NCI-H774 (cell line): ENCODE measurements at regions not wholly inside any gene's neighbourhood (a gene's known extent, or its start where the extent isn't known, plus 50 kb on each side); places are given as distances from the start of the nearest gene placed in this dataset.
"Not testable (repeated sequence)": the region's sequence is repeated elsewhere in the genome, so short reads cannot be mapped to it uniquely, and the experiment has no call there.

Experiments
- DNase-seq: peaks from one replicate; lab custom pipeline; 2025; lab: John Stamatoyannopoulos, UW

DNA sequence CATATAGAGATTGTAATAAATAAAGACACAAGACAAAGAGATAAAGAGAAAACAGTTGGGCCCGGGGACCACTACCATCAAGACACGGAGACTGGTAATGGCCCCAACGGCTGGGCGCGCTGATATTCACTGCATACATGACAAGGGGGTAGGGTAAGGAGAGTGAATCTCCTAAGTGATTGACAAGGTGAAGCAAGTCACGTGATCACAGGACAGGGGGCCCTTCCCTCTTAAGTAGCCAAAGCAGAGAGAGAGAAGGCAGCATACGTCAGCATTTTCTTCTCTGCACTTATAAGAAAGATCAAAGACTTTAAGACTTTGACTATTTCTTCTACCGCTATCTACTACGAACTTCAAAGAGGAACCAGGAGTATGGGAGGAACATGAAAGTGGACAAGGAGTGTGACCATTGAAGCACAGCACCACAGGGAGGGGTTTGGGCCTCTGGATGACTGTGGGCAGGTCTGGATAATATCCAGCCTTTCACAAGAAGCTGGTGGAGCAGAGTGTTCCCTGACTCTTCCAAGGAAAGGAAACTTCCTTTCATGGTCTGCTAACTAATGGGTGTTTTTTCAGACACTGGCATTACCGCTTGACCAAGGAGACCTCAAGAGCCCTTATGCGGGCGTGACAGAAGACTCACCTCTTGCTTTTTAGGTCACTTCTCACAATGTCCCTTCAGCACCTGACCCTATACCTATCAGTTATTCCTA, 75.6 kb downstream of the MRPL39 start:
- not testable (repeated sequence) for DNase-seq

DNA sequence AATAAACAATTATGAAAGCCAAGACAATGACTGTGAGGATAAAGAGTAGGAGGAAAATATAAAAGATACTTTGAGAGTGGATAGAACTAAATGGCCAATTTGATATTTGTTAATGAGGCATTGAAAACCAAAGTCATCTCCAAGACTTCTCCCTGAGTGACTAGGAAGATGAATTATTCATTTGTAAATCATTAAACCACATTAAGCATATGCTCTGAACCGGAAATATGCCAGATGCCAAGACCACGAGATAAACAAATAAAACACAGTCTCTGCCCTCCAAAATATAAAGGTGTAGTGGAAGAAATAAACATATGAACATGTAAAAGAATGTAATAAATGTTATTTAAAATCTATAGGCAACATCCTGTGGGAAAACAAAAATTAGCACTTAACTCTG, 78.8 kb downstream of the MRPL39 start:
- DNase-seq = no peak

DNA sequence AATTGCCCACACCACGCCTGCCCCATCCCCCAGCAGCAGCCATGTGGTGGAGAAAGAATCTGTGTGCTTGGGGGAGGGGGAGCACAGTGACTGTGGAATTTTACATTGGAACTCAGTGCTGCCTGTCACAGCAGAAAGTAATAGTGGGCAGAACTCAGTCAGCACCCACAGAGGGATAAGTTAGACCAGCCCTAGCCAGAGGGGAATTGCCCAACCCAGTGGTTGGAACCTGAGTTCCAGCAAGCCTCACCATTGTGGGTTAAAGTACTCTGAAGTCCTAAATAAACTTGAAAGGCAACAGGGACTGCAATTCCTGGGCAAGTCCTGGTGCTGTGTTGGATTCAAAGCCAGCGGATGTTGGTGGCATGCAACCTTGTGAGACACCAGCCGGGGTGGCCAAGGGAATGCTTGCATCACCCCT, 88.8 kb downstream of the MRPL39 start:
- no peak for DNase-seq

DNA sequence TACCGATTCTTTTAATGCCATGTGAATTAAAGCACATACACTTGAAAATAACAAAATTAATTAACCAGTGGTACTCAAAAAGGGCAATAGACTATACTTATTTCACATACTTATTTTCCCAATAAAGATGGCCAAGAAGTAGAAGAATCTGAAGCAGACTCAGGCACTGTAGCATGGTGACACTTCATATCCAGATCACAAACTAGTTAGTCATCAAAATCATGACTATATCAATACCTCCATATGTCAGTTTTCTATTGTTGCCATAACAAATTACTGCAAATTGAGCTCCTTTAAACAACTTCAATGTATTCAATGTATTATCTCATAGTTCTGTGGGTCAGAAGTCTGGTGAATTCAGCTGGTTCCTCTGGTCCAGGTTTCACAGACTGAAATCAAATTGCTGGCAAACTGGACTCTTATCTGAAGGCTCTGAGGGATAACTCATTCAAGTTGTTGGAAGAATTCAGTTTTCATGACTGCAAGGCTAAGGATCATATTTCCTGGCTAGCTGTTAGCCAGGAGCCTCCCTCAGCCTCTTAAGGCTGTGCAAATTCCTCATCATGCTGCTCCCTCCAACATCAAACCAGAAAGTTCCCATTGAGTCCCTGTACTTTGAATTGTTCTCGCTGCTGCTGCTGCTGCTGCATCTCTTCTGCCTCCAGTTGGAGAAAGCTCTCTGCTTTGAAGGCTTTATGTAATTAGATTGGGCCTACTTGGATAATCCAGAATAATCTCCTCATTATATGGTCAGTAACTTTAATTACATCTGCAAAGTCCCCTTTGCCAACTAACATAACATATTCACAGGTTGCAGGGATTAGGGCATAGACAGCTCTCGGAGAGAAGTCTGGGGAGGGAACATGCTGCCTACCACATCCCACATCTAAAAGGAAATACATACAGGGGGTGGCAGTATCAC, 91.5 kb downstream of the MRPL39 start:
- DNase-seq = no peak

DNA sequence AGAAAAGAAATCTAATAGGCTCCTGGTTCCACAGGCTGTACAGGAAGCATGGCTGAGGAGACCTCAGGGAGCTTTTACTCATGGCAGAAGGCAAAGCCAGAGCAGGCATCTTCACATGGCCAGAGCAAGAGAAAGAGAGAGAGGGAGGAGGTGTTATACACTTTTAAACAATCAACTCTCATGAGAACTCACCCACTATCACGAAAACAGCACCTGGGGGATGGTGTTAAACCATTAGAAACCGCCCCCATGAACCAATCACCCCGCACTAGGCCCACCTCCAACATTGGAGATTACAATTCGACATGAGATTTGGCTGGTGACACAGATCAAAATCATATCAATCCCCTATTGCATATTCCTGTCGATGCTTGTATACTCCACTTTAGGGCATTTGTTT, 93.5 kb downstream of the MRPL39 start:
- no peak for DNase-seq

DNA sequence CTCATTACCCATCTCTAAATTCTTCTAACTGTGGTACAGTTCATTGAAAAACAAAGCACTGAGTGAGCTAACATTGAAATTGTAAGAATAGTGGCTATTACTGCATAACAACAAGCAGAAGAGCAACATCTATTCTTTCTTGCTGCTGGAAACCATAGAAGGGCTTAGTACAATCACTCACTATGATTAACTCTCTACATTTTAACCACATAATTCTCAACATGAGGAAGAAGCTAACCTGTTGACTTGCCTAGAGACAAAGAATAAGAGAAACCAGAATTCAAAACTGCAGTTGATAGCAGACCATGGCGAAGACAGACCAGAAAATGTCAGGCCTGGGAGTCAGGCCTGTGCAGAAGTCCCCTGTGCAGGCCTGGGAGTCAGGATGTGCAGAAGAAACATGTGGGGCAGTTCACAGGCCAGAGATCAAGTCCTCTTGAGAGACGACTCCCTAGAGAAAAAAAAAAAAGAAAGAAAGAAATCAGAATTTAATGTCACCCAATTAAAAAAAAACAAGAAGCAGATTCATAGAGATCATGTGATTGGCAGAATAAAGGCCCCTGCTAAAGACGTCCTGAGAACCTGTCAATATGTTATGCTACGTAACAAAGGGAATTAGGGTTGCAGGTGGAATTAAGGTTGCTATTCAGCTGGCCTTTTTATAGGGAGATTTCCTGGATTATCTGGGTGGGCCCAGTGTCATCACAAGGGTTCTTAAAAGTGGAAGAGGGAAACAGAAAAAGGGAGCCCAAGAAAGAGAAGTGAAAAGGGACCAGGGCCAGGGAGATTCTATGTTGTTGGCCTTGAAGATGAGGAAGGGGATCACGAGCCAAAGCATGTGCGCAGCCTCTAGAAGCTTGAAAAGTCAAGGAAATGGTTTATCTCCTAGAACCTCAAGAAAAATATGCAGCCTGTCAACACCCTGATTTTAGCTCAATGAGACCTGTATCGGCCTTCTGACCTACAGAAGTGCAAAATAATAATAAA, 94.9 kb downstream of the MRPL39 start:
- DNase-seq = no peak

DNA sequence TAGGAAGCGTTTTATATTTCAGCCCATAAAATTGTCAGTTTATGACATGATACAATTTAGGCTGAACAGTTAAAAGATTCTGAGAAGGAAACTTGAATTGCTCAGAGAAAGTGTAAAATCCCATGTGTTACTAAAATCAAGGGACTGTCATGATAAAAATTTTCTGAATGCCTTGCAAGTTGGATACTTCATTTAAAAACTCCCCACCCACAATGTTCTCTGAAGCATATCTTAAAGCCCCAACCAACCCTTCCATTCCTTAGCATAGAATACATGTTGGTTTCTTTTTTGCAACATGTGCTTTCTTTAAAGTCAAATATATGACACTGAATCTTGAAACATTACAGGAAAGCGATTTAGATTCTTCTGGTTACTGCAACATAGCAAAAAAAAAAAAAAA, 97.4 kb downstream of the MRPL39 start:
- no peak for DNase-seq

DNA sequence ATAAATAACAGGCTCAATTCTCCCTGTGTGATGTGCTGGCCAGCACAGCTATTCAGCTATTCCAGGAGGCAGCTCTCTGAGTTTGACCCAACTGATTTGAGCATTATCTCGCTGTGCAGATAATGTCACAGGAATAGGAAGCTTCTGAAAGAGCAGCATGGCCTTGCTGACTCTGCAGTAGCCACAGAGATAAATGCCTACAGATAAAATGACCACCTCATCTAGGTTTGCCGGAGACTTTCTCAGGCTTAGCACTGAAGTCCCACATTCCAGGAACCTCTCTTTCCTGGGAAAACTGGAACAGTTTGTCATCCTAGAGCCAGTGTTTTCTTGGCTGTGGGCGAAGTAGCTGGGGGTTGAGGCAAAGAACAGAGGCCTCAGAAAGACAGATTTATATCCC, 98.9 kb downstream of the MRPL39 start:
- no peak for DNase-seq

DNA sequence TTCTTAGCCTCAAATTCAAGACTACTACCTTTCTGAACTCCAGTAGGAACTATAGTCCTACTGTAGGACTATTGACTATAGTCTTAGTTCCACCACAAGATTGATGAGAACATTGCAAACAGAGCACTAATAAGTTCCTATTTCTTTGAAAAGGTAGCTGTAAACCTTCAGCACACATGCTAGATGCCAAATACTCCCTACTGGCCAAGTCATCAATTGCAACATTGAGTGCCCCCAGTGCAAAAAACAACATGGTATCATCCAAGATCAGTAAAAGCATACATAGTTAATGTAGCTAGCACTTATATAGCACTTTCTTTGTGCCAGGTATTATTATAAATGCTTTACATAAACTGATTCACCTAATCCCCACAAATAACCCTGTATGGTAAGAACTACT, 99.8 kb downstream of the MRPL39 start:
- DNase-seq = no peak

DNA sequence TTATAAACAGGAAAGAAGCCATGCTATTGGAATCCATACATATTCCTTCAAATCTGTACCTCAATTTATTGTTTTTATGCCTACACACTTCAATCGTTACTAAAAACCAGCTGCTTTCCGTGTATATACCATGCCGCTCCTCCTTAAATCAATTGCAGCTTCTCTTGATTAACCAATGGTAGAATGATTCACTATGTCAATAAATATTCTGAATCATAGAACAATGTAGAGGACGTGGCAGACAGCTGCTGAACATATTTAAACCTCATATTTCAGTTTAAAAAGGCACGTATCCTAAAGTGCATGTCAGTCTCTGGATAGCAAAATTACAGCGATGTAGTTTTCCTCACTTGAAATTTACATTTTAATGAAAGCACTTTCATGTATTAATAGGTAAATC, 100.4 kb downstream of the MRPL39 start:
- peak; percentile 25 for DNase-seq

DNA sequence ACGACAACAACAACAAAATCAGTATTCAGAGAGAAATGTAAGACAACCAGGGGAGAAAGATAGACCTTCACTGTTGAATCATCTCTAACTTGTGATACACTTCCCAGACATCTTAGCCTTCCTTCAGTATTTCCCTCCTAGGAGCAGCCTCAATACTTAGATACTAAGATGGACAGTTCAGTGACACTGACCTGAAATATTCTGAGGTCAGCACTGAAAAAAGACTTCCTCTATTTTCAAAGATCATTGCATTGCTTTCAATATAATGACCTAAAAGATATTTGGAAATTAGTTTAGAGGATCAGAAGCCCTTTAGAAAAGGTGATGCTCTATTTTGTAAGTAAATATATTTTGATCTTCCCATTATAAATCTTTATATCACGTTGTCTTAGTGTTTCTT, 101.0 kb downstream of the MRPL39 start:
- DNase-seq = no peak

DNA sequence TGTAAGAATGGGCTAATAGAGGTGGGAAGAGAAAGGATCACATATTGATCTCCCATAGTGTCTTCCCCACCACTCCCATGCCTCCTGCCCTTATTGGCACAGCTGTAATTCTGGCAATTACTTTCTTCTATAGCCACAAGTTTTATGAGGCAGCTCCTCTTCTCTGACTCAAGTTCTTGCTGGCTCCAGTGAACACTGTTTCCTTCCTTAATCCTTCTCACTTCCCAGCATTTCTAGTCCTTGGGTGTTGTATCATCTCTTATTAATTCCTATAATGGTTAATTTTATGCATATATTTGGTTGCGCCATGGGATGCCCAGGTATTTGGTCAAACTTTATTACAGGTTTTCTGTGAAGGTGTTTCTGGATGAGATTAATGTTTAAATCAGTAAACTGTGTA, 103.3 kb downstream of the MRPL39 start:
- no peak for DNase-seq

DNA sequence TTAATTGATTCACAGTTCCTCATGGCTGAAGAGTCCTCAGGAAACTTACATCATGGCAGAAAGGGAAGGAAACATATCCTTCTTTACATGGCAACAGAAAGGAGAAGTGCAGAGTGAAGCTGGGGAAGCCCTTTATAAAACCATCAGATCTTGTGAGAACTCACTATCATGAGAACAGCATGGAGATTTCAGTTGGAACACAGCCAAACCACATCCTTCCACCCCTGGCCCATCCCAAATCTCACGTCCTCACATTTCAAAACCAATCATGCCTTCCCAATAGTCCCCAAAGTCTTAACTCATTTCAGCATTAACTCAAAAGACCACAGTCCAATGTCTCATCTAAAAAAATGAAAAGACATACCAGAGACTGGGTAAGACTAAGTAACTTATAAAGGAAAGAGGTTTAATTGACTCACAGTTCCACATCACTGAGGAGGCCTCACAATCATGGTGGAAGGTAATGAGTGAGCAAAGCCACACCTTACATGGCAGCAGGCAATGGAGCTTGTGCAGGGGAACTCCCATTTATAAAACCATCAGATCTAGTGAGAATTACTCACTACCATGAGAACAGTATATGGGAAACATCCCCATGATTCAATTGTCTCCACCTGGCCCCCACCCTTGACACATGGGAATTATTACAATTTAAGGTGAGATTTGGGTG, 105.2 kb downstream of the MRPL39 start:
- no peak for DNase-seq

DNA sequence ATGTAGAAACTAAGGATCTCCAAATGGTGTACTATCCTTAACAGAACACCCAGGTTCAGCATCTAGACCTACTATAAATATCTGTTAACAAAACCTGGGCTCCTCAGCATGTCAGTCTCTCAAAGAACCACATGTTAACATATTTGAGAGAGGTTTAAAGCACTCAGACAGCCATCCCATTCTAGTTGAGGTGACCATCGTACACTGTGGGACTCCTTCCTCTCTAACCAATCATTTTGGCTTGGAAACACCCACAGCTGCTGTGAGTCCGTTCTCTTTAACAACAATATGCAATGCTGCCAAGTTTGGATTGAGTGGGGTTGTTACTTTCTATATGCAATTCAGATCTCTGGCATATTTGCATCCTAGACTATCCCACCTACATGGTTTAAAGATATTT, 105.8 kb downstream of the MRPL39 start:
- no peak for DNase-seq

DNA sequence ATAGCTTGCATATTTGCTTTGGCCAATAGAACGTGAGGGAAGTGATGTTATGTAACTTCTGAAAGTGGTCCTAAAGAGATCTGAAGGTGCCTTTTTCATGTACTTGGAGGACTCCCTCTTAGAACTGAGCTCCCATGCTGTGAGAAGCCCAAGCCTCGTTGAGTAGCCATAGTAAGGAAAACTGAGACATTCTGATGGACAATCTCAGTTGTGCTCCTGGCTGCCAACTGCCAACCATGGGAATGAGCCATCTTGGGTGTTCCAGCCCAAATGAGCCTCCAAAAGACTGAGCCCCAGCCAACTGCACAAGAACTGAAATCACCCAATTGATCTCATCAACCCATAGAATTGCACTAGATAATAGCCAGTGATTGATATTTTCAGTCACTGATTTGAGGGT, 106.7 kb downstream of the MRPL39 start:
- no peak for DNase-seq

DNA sequence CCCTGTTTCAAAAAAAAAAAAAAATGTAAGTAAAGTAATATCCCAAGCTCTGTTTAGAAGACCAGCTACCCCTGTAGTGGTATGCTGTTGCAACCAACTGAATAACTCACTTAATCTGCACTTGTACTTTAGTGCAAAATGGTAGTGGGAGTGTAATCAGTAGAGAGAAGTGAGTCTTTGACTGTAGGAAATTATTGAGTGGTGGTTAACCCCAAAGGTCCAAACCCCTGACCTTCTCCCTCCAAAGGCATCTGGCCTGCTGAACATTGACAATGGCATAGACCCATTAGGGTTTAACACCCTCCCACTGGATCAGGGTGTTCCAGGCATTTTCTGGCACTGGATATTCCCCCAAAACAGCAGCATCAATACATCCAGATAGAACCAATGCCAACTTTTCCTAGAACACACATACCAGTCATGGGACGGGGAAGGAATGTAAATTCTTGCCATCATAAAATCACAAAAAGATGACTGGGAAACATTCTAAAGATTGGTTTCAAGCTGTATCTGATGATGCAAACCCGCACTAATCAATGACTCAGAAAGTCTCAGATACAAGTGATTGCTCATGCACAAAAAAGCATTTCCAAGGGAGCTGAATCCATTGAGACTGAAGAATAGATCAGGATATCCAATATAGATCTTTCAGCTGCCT, 110.3 kb downstream of the MRPL39 start:
- DNase-seq = no peak

DNA sequence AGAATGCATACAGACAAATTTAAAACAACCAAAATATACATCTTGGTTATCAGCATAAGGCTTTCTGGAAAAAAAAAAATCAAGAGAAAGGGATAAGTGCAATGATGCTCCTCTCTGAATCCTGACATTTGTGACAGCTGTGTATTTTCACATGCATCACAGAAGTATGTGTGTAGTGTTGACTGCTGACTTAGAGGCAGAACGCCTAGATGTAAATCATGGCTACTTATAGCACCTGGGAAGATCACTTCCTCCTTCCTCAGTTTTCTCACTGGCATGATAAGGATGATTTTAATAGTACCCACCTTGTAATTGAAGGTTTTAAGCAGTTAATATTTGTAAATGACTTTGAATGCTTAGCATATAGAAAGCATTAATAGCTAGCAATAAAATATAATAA, 112.5 kb downstream of the MRPL39 start:
- DNase-seq = no peak

DNA sequence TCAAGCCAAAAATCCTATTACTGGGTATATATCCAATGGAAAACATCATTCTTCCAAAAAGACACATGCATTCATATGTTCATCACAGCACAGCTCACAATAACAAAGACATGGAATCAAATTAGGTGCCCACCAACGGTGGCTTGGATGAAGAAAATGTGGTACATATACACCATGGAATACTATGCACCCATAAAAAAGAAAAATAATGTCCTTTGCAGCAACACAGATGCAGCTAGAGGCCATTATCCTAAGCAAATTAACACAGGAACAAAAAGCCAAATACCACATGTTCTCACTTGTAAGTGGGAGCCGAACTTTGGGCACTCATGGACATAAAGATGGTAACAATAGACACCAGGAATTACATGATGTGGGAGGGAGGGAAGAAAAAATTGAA, 113.6 kb downstream of the MRPL39 start:
- no peak for DNase-seq

DNA sequence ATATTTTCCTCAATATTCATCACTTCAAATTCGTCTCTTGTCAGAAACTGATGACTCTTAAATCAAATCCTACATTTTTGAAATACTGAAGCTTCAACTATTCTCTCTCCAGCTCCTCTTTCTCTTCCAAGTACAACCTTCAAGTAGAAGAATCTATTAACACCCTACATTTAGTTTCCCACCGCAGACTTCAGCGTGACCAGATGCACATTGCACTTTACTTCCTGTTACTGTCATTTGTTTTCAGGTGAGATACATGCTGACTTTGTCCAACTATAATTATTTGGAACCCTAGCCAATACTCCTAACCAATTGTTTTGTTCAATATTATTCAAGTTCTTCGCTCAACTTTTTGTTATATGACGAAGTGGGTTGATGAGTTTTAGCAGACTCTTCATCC, 116.0 kb downstream of the MRPL39 start:
- DNase-seq = no peak

DNA sequence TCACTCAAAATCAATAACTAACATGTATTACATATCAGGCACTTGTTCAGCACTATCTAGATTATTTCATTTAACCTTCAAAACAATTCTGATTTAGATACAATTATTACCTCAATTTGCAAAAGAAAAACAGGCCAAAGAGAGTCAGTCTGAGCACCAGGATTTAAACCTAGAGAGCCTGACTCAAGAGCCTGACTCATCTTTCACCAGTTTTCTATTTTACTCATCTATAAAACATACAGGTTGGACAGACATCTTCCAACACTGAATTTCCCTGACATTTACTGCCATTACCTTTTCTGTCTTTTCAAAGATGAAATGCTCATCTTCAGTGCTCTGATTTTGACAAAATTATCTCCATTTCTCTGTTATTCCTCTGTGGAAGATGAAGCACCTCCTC, 116.5 kb downstream of the MRPL39 start:
- no peak for DNase-seq

DNA sequence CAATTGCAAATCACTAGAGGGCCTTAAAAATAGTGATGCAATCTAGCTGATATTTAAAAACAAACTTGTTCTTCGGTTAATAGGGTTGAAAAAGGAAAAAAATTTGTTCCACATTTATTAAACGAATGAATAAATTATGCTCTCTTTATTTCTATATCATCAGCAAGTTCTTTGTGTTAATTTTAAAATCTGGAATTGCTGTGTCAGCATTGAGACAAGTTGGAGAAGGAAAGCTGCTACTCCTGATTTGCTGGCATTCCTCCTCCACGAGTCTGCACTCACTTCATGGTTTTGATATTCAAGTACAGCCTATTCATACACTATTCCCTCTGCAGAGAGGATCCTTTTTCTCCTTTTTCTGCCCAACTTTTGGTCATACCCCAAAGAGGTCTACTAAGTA, 117.6 kb downstream of the MRPL39 start:
- no peak for DNase-seq
